IPS-NIHi7 (cell line): ENCODE measurements at regions not wholly inside any gene's neighbourhood (a gene's known extent, or its start where the extent isn't known, plus 50 kb on each side); places are given as distances from the start of the nearest gene placed in this dataset.

Experiments used
- DNase-seq: peaks from one replicate; pipeline ENCODE4 v3.0.0; 2012; ENCODE audit warnings: mixed read lengths; ENCODE audit errors: extremely low spot score

- no peak for DNase-seq
These were observed 545.4 kb downstream of the TUSC7 start for GRCh38 chr3:117254985-117255384.

GRCh38 chr3:117255736-117256135 is 546.2 kb downstream of the TUSC7 start:
- DNase-seq, result no peak

- no peak for DNase-seq
These were observed 552.4 kb downstream of the TUSC7 start for GRCh38 chr3:117261983-117262421.

- no peak for DNase-seq
These were observed 553.7 kb downstream of the TUSC7 start for GRCh38 chr3:117263270-117263669.

GRCh38 chr3:117263745-117264144 is 554.2 kb downstream of the TUSC7 start:
- DNase-seq, result no peak

- no peak for DNase-seq
These were observed 554.8 kb downstream of the TUSC7 start for GRCh38 chr3:117264204-117264994.

- DNase-seq, result no peak
These were observed 557.2 kb downstream of the TUSC7 start for GRCh38 chr3:117266806-117267205.

- no peak for DNase-seq
These were observed 558.7 kb downstream of the TUSC7 start for GRCh38 chr3:117268318-117268717.

GRCh38 chr3:117272274-117272673 is 562.7 kb downstream of the TUSC7 start:
- DNase-seq, result no peak

- DNase-seq, result no peak
These were observed 563.4 kb downstream of the TUSC7 start for GRCh38 chr3:117272876-117273523.

GRCh38 chr3:117277816-117278215 is 568.2 kb downstream of the TUSC7 start:
- no peak for DNase-seq

- peak; percentile 12 for DNase-seq
These were observed 569.0 kb downstream of the TUSC7 start for GRCh38 chr3:117278424-117279190.

- no peak for DNase-seq
These were observed 571.8 kb downstream of the TUSC7 start for GRCh38 chr3:117281371-117281770.

- no peak for DNase-seq
These were observed 573.0 kb downstream of the TUSC7 start for GRCh38 chr3:117282566-117282965.

GRCh38 chr3:117285737-117286136 is 576.2 kb downstream of the TUSC7 start:
- no peak for DNase-seq

- DNase-seq, result no peak
These were observed 576.9 kb downstream of the TUSC7 start for GRCh38 chr3:117286488-117286887.

- DNase-seq, result no peak
These were observed 578.0 kb downstream of the TUSC7 start for GRCh38 chr3:117287602-117288001.

GRCh38 chr3:117291476-117291875 is 581.9 kb downstream of the TUSC7 start:
- DNase-seq, result no peak

GRCh38 chr3:117297065-117297464 is 587.5 kb downstream of the TUSC7 start:
- DNase-seq, result no peak

GRCh38 chr3:117297541-117297940 is 588.0 kb downstream of the TUSC7 start:
- no peak for DNase-seq

GRCh38 chr3:117298273-117298672 is 588.7 kb downstream of the TUSC7 start:
- no peak for DNase-seq

GRCh38 chr3:117302428-117302827 is 592.8 kb downstream of the TUSC7 start:
- no peak for DNase-seq

GRCh38 chr3:117303443-117303842 is 593.9 kb downstream of the TUSC7 start:
- DNase-seq, result no peak
